ENCODE measurements at regions not wholly inside any gene's neighbourhood (a gene's known extent, or its start where the extent isn't known, plus 50 kb on each side); places are given as distances from the start of the nearest gene placed in this dataset.
"Not testable (repeated sequence)": the region's sequence is repeated elsewhere in the genome, so short reads cannot be mapped to it uniquely, and the experiment has no call there.

GRCh38 chr7:149561072-149561471 is 63.5 kb upstream of the ZNF746 start:
- H3K4me1 ChIP-seq (ENCODE audit: insufficient read depth, poor library complexity, severe bottlenecking) = no peaks in the 10 kb centered on the region
- H3K27ac ChIP-seq (ENCODE audit: poor library complexity, severe bottlenecking) = no peak overlapping the region
- ATAC-seq (ENCODE audit: low read depth) (no peak), DNase-seq (ENCODE audit: low spot score) (no peak)
- H3K9me3 ChIP-seq (ENCODE audit: severe bottlenecking) = no peaks in the 10 kb centered on the region
- H3K36me3 ChIP-seq (ENCODE audit: low read depth) = peaks cover 17% of the 10 kb centered on the region
- no peaks in the 10 kb centered on the region for H3K27me3 ChIP-seq (ENCODE audit: insufficient read depth, poor library complexity, severe bottlenecking)
- TF ChIP-seq, protein P1, sequence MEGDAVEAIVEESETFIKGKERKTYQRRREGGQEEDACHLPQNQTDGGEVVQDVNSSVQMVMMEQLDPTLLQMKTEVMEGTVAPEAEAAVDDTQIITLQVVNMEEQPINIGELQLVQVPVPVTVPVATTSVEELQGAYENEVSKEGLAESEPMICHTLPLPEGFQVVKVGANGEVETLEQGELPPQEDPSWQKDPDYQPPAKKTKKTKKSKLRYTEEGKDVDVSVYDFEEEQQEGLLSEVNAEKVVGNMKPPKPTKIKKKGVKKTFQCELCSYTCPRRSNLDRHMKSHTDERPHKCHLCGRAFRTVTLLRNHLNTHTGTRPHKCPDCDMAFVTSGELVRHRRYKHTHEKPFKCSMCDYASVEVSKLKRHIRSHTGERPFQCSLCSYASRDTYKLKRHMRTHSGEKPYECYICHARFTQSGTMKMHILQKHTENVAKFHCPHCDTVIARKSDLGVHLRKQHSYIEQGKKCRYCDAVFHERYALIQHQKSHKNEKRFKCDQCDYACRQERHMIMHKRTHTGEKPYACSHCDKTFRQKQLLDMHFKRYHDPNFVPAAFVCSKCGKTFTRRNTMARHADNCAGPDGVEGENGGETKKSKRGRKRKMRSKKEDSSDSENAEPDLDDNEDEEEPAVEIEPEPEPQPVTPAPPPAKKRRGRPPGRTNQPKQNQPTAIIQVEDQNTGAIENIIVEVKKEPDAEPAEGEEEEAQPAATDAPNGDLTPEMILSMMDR (IDR thresholded peaks at IDR 0.05; ENCODE audit: poor library complexity, severe bottlenecking) = no peak
- no peak overlapping the region for H3K4me3 ChIP-seq (ENCODE audit: severe bottlenecking)

GRCh38 chr7:149559711-149560110 is 62.1 kb upstream of the ZNF746 start:
- no peak overlapping the region for H3K4me3 ChIP-seq (ENCODE audit: severe bottlenecking)
- H3K27me3 ChIP-seq (ENCODE audit: insufficient read depth, poor library complexity, severe bottlenecking) = no peaks in the 10 kb centered on the region
- ATAC-seq (ENCODE audit: low read depth) (peak; percentile 47; the same call in 1 of the 3 replicates), DNase-seq (ENCODE audit: low spot score) (no peak)
- peaks cover 18% of the 10 kb centered on the region for H3K36me3 ChIP-seq (ENCODE audit: low read depth)
- H3K4me1 ChIP-seq (ENCODE audit: insufficient read depth, poor library complexity, severe bottlenecking) = no peaks in the 10 kb centered on the region
- no peaks in the 10 kb centered on the region for H3K9me3 ChIP-seq (ENCODE audit: severe bottlenecking)
- no peak overlapping the region for H3K27ac ChIP-seq (ENCODE audit: poor library complexity, severe bottlenecking)
- TF ChIP-seq, protein P1 (IDR thresholded peaks at IDR 0.05; ENCODE audit: poor library complexity, severe bottlenecking) = no peak

- H3K27me3 ChIP-seq (ENCODE audit: insufficient read depth, poor library complexity, severe bottlenecking) = no peaks in the 10 kb centered on the region
- TF ChIP-seq, protein P1 (IDR thresholded peaks at IDR 0.05; ENCODE audit: poor library complexity, severe bottlenecking) = no peak
- H3K36me3 ChIP-seq (ENCODE audit: low read depth) = peaks cover 18% of the 10 kb centered on the region
- no peak overlapping the region for H3K4me3 ChIP-seq (ENCODE audit: severe bottlenecking)
- H3K27ac ChIP-seq (ENCODE audit: poor library complexity, severe bottlenecking) = no peak overlapping the region
- DNase-seq (ENCODE audit: low spot score) (no peak), ATAC-seq (ENCODE audit: low read depth) (peak; percentile 48; the same call in 2 of the 3 replicates)
- no peaks in the 10 kb centered on the region for H3K4me1 ChIP-seq (ENCODE audit: insufficient read depth, poor library complexity, severe bottlenecking)
- no peaks in the 10 kb centered on the region for H3K9me3 ChIP-seq (ENCODE audit: severe bottlenecking)
These were observed 60.7 kb upstream of the ZNF746 start for GRCh38 chr7:149558149-149558861.

DNA sequence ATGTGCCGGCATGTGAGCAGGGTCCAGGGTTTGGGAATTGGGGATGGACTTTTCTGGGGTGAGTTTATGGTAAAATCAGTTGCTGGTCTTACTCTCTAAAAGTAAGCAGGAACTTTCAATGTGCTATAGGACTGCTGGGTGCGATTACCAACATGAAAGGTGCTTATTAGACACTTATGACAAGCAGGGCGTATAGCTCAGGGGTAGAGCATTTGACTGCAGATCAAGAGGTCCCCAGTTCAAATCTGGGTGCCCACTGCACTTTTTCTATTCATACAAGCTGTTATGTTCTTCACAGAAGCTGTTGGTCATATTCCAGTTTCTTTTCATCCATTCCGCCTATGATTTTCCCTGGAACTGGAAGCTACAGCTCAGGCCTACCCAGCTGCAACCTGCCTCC is 58.9 kb upstream of the ZNF746 start:
- peaks cover 31% of the 10 kb centered on the region for H3K36me3 ChIP-seq (ENCODE audit: low read depth)
- not testable (repeated sequence) for H3K27ac ChIP-seq (ENCODE audit: poor library complexity, severe bottlenecking); H3K4me3 ChIP-seq (ENCODE audit: severe bottlenecking); ATAC-seq (ENCODE audit: low read depth); H3K4me1 ChIP-seq (ENCODE audit: insufficient read depth, poor library complexity, severe bottlenecking); DNase-seq (ENCODE audit: low spot score); H3K9me3 ChIP-seq (ENCODE audit: severe bottlenecking); H3K27me3 ChIP-seq (ENCODE audit: insufficient read depth, poor library complexity, severe bottlenecking)

DNA sequence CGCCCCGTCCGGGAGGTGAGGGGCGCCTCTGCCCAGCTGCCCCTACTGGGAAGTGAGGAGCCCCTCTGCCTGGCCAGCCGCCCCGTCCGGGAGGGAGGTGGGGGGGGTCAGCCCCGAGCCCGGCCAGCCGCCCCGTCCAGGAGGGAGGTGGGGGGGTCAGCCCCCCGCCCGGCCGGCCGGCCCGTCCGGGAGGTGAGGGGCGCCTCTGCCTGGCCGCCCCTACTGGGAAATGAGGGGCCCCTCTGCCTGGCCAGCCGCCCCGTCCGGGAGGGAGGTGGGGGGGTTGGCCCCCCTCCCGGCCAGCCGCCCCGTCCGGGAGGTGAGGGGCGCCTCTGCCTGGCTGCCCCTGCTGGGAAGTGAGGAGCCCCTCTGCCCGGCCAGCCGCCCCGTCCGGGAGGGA is 57.2 kb upstream of the ZNF746 start:
- H3K9me3 ChIP-seq (ENCODE audit: severe bottlenecking); H3K27ac ChIP-seq (ENCODE audit: poor library complexity, severe bottlenecking); ATAC-seq (ENCODE audit: low read depth); DNase-seq (ENCODE audit: low spot score); H3K4me1 ChIP-seq (ENCODE audit: insufficient read depth, poor library complexity, severe bottlenecking); H3K27me3 ChIP-seq (ENCODE audit: insufficient read depth, poor library complexity, severe bottlenecking); H3K4me3 ChIP-seq (ENCODE audit: severe bottlenecking): not testable (repeated sequence)
- peaks cover 48% of the 10 kb centered on the region for H3K36me3 ChIP-seq (ENCODE audit: low read depth)

DNA sequence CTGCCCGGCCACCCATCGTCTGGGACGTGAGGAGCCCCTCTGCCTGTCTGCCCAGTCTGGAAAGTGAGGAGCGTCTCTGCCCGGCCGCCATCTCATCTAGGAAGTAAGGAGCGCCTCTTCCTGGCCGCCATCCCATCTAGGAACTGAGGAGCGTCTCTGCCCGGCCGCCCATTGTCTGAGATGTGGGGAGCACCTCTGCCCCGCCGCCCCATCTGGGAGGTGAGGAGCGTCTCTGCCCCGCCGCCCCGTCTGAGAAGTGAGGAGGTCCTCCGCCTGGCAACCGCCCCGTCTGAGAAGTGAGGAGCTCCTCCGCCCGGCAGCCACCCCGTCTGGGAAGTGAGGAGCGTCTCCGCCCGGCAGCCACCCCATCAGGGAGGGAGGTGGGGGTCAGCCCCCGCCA is 56.4 kb upstream of the ZNF746 start:
- not testable (repeated sequence) for DNase-seq (ENCODE audit: low spot score); H3K27ac ChIP-seq (ENCODE audit: poor library complexity, severe bottlenecking); ATAC-seq (ENCODE audit: low read depth); H3K4me1 ChIP-seq (ENCODE audit: insufficient read depth, poor library complexity, severe bottlenecking); H3K9me3 ChIP-seq (ENCODE audit: severe bottlenecking); H3K27me3 ChIP-seq (ENCODE audit: insufficient read depth, poor library complexity, severe bottlenecking); H3K4me3 ChIP-seq (ENCODE audit: severe bottlenecking)
- H3K36me3 ChIP-seq (ENCODE audit: low read depth) = peaks cover 52% of the 10 kb centered on the region

All from RWPE2 (cell line).